ENCODE measurements at regions not wholly inside any gene's neighbourhood (a gene's known extent, or its start where the extent isn't known, plus 50 kb on each side); places are given as distances from the start of the nearest gene placed in this dataset.
"Not testable (repeated sequence)": the region's sequence is repeated elsewhere in the genome, so short reads cannot be mapped to it uniquely, and the experiment has no call there.

DNA sequence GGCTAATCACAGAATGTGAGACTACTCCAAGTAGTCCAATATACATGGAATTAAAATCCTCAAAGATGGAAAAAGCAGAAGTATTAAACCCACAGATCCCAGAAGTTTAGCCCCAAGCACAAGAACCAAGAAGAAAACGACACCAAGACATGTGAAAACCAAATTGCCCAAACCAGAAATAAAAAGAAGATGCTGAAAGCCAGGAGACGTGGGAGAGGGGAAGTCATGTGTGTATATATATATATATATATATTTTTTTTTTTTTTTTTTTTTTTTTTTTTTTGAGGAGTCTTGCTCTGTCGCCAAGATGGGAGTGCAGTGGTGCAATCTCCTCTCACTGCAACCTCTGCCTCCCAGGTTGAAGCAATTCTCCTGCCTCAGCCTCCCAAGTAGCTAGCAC lies 376.9 kb upstream of the FRG1 start:
- not testable (repeated sequence) for DNase-seq

DNA sequence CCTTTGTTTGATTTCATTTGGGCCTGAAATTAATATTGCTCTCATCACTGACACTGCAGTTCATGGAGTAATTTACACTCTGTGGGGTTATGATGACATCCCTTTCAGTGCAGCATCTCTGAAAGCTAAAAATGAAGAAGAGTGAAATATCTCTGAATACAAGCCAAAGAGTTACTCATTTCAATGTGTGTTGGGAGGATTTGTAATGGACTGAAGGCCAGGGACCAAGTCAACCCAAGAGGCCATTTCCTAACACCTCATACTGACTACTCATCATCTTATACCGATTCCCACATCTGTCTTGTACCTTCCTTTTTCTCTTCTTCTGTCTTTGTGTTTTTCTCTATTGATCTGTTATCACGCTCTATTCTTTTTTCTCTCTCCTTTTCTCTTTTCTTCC lies 374.4 kb upstream of the FRG1 start:
- DNase-seq, result not testable (repeated sequence)

DNA sequence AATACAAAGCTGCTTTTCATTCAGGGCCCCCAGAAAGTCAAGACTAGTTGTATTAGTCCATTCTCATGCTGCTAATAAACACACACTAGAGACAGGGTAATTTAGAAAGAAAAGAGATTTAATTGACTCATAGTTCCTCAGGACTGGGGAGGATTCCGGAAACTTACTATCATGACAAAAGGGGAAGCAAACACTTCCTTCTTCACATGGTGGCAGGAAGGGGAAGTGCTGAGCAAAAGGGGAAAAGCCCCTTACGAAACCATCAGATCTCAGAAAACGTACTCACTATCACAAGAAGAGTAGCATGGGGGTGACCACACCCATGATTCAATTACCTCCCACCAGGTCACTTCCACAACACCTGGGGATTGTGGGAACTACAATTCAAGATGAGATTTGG lies 373.8 kb upstream of the FRG1 start:
- DNase-seq, result not testable (repeated sequence)

DNA sequence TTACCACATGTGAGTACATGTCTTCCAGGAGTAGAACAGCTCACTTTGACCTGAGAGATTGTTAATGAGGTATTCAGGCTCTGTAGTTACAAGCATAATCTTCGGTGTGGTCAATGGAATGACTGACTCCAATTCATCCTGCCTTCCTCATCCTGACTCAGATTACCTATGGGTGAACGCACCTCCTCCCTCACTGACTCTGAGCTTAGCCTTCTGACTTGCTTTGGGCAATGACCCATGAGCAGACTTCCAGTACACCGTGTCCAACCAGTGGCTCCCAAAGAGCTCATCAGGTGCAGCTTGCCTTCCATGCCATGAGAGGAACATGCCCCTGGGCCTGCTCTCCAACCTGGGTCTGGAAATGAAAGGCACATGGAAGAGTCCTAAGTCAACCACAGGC lies 361.0 kb upstream of the FRG1 start:
- not testable (repeated sequence) for DNase-seq

DNA sequence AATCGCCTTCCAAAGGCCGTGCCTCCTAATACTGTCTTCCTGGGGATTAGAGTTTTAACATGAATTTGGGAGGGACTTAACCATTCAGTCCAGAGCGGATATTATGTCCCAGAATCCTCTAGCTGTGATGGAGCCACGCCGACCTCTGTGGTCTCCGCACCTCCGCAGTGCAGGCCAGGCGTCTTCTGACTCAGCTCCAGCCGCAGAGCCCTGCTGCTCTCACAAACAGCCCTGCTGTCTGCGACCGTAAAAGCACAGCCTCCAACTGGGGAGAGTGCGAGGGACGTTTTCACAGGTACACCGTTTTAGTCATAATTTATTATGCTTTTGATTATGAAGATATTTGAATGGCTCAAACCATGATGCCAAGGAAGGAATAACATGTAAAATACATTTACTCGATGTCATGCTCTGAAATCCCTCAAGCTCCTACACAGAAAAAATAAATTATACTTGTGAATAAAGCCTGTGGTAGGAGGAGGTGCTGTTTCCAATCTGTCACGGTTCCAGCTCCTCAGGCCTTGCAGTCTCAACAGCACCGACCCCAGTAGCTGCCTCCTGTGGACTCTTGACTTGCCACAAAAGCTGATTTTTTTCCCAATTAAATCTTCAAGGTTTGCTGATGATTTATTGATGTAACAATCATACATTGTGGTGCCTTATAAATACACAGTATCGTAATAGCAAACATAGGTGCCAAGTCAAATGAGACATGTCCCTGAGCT lies 353.6 kb upstream of the FRG1 start:
- not testable (repeated sequence) for DNase-seq

DNA sequence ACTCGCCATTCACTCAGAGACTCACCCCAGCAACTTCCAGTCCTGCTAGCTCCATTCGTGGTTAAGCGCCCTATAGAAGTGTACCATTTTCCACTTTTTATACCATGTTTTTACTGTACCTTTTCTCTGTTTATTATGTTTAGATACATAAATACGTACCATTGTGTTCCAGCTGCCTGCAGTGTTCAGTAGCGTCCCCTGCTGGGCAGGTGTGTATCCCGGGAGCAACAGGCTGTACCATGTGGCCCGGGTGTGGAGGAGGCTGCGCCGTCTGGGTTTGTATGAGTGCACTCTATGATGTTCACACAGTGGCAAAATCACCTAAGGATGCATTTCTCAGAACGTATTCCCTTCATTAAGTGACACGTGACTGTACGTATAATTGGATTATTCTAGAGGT lies 351.5 kb upstream of the FRG1 start:
- DNase-seq, result not testable (repeated sequence)

DNA sequence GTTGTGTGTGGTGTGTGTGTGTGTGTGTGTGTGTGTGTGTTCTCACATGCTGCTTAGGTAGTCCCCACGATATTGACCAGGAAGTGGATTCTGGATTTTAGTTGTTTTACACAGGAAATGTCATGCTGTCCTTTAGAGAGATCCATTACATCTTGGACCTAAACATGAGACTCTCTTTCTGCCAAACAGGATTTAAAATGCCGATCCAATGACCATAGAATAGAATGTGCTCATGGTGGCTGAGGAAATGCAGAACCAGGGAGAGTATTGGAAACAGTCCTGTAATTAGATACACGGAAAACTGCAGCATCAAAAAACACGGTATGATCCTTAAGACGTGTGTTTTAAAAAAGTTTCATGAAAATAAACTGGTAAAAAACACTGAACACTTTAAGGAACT lies 347.8 kb upstream of the FRG1 start:
- DNase-seq, result no peak

DNA sequence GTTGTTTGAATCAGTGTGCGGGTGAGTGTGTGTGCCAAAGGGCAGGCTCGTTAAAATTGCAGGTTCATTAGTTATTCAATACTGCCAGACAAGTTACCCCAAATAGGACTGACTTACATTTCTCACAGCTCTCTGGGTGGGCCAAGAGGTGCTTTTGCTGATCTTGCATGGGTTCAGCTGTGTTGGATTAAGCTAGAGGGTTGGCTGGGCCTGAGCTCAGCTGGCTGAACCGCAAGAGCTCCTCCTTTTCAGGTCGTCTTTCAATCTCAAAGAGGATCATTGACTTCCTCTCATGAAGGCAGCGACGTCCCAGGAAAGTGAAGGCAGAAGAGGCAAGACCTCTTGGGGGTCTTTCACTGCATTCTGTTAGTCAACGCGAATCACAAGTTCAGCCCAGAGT lies 343.3 kb upstream of the FRG1 start:
- no peak for DNase-seq

DNA sequence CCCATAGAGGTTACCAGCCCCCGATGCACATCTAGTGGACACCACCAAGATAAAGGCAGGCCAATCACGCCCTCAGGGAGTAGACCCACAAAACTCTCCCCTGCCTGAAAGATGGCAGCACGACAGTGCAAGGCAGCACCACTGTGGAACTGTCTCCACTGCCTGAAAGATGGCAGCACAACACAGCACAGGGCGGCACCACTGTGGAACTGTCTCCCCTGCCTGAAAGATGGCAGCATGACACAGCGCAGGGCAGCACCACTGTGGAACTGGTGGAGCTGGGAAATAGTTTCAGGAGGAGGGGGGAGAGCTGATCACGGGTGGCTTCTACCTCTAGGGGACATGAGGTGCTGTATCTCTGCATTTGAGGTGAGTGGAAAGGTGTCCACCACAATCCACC lies 340.4 kb upstream of the FRG1 start:
- DNase-seq, result no peak

DNA sequence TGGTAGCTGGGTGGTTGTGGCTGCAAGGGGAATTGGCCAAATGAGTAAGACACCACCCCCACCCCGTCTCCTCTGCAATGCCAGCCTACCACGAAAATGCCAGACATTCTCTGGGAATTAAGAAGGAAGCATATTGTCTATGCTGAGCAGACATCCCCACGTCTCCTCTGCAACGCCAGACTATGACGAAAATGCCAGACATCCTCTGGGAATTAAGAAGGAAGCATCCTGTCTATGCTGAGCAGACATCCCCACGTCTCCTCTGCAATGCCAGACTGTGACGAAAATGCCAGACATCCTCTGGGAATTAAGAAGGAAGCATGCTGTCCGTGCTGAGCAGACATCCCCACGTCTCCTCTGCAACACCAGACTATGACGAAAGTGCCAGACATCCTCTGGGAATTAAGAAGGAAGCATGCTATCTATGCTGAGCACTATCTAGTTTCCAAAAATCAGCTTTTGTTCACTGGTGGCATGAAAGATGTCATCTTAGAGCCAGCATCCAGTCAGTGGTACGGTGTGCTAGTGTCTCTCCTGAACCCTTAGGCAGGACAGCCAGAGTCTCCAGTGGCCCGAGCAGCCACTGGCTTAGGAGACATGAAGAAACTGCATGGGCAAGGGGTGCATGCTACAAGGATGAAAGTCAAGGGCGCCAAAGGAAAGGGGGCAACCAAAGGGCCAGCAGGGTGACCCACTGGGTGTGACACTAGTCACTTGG lies 339.8 kb upstream of the FRG1 start:
- DNase-seq, result no peak

DNA sequence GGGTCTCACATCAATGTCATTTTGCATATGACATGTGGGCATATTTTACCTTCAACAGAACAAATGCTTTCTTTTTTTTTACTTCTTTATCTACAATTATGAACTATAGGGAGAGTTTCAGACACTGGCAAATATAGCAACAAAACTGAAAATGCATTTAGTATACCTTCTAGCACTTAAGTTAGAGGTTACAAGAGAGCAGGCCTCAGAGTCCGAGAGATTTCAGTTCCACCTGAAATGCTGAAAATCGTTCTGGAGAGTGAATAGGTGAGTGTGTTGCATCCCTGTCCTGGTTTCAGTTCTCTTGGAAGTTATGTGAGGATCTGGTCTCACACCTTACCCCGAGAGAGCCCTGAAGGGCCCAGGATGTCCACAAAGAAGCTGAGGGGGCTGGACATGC lies 337.8 kb upstream of the FRG1 start:
- DNase-seq, result not testable (repeated sequence)

DNA sequence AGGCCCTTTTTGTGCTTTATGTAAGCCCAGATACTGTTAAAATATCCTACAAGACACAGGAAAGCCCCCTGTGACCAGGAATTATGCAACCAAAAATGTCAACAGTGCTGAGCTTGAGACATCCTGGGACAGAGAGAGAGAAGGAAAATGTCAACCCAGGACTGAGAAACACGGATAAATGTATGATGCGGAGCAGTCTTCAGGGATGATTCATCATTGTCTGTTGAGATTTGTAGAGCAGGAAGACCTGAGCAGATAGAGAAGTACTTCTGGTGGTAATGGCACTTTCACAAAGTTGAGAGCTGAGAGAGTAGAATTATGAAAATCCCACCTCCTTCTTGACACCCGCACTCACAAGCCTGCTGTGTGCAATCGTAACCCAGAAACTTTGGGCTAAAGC lies 330.1 kb upstream of the FRG1 start:
- DNase-seq, result not testable (repeated sequence)

DNA sequence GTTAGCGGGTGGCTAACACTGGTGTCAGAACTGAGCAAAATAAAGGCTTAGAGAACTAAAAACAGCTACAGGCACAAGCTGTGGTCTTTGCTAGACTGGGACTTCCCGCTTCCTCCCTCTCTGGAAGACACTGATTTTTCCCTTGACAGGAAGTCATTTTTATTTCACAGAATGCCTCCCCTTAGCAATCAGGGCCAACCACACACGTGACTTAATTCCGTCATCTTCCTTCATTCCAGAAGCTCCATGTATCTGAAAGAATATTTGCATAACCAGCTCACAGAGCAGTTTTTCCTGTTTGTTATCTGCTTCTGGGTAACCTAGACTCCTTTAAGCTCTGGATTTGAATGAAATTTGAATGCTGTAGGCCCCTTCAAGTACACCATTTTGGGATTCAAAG lies 327.5 kb upstream of the FRG1 start:
- no peak for DNase-seq

DNA sequence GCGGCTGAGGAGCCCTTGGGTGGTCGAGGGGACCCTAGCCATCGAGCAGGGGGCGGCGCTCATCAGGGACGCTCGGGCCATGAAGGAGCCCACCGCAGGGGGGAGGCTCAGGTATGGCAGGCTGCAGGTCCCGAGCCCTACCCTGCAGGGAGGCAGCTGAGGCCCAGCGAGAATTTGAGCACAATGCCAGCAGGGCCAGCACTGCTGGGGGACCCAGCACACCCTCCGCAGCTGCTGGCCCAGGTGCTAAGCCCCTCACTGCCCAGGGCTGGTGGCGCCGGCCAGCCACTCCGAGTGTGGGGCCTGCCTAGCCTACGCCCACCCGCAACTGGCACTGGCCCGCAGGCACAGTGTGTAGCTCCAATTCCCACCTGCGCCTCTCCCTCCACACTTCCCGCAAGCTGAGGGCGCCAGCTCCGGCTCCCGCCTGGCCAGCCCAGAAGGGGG lies 325.4 kb upstream of the FRG1 start:
- no peak for DNase-seq

DNA sequence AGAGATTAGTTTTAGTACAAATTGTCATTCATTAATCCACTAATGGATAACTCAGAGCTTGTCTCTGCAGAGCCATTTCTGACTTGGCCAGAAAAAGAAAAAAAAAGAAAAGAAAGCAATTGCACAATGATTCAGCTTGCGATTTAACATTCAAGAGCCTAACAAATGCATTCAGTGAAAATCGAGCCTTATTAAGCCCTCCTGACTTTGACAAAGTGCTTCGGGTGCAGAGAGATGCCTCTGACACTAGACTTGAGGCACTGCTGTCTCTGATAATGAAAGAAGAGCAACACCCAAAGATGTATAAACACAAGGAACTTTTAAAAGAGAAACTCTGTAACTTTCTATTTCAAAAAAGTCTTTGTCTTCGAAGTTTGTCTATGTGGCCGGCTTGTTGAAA lies 322.9 kb upstream of the FRG1 start:
- not testable (repeated sequence) for DNase-seq

DNA sequence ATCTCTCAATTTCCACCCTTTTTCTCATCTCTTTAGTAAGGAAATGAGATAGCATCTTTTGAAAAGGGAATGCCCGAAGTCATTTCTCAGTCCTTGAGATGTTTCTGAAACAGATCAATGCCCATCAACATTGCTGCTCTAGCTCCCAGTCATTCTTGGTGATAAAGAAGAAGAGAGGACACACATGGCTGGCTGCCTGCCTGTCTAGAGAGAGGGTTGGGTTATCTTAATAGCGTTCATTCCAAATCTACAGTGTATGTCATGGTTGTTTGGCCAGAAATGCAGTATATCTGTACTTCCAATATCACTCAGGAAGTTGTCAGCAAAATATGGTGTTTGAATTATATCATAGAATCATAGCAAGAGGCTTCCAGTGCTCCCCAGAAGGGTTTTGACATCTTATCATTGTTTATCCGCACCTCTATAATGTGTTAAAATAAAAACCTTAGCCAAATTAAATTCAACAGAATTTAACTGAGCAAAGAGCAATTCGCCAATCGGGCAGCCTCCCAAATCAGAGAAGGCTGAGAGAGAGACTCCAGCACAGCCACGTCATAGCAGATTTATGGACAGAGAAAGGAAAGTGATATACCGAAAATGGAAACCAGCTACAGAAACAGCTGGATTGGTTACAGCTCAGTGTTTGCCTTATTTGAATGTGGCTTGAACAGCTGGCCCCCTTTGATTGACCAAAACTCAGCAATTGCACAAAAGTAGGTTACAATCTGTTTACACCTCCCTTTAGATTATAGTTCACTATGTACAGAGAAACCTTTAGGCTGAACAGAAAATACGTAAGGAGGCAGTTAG lies 321.0 kb upstream of the FRG1 start:
- not testable (repeated sequence) for DNase-seq

DNA sequence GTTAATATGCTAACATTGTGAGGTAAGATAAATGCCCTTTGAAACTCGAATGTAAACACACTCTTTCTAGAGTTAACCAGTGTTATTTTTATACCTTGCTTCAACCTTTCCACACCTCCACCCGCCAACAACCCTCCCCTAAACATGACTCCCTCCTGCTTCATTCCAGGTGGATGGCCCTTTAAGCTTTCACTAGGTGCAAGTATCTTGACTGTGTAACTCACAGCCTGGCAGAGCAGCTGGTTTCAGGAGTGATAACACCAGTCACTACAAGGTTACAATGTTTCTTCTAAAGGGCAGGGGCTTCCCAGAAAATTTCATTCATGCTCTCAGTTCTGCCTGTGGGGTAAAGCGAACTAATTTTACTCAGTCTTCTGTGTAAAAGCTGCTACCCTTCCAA lies 318.1 kb upstream of the FRG1 start:
- not testable (repeated sequence) for DNase-seq

DNA sequence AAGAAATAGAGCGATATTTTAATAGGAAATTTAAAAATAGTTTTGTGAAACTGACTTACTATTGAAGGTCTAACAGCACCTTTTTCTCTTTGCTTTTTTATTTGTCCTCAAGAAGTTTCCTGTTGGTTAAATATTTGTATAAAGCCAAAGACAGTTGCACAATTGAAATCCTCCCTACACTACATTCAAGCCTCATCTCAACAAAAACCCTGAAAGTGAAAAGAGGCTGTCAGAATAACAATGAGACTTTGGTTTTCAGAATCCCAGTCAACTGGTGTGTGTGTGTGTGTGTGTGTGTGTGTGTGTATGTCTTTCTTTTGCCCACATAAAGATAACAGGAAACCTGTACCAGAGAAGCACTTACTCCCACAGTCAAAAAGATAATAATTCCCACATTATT lies 313.6 kb upstream of the FRG1 start:
- not testable (repeated sequence) for DNase-seq

DNA sequence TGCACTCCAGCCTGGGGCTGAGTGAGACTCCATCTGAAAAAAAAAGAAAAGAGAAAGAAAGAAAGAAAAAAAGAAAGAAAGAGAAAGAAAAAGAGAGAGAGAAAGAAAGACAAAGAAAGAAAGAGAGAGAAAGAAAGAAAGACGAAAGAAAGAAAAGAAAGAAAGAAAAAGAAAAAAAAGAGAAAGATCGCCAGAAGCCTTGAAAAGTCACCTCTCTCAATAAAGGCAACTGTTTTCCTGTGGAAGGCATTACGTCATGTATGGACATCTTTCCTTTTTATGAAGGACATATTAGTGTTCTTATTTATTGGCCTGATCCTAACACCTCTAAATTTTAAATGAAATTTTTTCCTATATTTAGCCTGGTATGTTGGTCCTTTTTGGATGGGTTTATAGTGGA lies 310.9 kb upstream of the FRG1 start:
- not testable (repeated sequence) for DNase-seq

DNA sequence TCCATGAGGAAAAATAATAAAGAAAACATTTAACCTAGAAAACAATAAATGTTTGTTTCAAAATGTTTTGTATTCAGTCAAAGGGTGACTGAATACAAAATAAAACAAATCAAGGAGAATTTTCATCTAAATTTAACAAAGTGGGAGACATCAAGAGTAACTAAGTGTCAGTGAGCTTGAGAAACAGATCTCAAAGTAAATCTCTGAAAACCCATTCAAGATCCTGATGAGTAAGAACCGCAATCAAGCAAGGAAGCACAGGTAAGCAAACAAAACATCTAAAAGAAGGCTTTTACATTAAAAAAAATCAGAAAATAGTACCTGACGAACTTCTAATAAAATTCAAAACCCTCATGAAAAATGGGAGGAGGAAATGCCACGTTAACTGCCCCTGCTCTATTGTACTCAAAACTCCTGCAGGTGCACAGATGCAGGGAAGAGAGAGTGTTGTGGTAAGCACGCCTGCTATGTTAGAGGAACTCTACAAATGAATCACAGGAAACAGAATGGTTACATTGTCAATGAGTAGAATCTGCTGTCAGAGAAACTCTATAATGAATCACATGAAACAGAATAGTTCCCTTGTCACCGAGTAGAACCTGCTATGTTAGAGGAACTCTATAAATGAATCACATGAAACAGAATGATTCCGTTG lies 309.6 kb upstream of the FRG1 start:
- DNase-seq, result not testable (repeated sequence)

DNA sequence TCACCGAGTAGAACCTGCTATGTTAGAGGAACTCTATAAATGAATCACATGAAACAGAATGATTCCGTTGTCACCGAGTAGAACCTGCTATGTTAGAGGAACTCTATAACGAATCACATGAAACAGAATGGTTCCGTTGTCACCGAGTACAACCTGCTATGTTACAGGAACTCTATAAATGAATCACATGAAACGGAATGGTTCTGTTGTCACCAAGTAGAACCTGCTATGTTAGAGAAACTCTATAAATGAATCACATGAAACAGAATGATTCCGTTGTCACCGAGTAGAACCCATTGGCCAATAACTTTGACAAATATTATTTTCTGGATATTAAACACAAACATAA lies 309.1 kb upstream of the FRG1 start:
- DNase-seq, result not testable (repeated sequence)

DNA sequence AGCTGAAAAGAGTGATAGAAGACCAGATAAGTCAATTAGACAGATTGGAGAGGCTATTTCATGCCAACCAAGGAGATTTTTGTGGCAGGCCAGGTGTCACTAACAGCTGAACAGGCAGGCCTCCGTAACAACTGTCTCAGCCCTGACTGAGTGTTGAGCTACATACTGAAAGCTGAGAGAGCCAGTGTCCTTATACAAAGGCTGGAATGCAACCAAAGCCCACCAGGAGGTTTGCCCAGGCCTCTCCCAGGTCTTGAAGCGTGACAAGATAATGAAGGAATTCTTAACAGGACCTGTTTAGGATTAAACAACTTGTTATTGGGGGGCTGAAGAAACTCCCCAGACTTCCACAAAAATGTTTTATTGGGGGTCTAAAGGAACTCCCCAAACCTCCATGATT lies 290.2 kb upstream of the FRG1 start:
- DNase-seq, result not testable (repeated sequence)

DNA sequence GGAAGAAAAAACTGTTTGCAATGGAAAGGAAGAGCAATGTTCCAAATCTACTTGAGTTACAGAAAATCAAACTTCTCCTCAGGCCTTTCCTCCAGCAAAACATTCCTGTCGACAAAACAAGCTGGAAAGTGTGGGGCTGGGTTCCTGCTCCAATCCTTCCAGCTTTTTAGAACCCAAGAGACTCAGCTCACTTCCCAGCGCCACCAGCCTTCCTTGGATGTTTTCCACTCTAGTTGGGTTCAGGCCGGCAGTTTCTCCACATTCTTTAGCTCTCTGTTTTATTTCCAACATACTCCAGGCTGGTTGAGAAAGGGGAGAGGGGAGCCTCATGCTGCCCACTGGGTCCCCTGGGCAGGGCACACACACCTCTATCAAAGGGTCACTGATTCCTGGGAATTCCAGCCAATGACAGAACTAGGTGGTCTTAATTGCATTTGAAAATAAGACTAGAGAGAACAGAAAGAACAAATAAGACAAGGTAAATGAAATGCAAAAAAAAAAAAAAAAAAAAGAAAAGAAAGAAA lies 287.5 kb upstream of the FRG1 start:
- DNase-seq, result not testable (repeated sequence)
